ENCODE measurements at regions not wholly inside any gene's neighbourhood (a gene's known extent, or its start where the extent isn't known, plus 50 kb on each side); places are given as distances from the start of the nearest gene placed in this dataset.
A peak's percentile ranks its signal among the peaks of the same experiment; 100 is the strongest.
"Not testable (repeated sequence)": the region's sequence is repeated elsewhere in the genome, so short reads cannot be mapped to it uniquely, and the experiment has no call there.

DNA sequence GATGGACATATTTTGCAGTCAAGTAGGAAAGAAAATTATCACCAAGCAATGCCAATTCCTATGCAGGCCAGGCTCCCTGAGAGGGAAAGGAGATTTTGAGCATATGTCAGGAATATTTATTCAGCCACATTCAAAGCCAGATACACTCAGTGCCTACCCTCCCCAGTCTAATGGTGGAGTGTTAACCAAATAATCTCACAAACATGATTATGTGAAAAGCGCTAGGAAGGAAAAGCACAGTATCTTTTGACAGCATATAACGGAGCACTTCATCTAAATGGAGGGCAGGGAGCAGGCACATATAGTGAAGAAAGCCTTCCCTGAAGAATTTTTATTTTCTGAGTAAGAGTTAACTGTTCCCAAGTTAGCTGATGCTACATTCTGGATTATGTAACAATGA, 80.3 kb upstream of the SLC30A5 start (continued):
- no peak for TF ChIP-seq POU6F1 (CRISPR knock-in tag; IDR thresholded peaks at IDR 0.05; ENCODE audit: borderline replicate concordance, low read depth)

- not testable (repeated sequence) for ATAC-seq
Observed at GRCh38 chr5:69014007-69014406, 79.8 kb upstream of the SLC30A5 start.

- TF ChIP-seq POU6F1 (CRISPR knock-in tag; IDR thresholded peaks at IDR 0.05; ENCODE audit: borderline replicate concordance, low read depth) (no peak), ZFP3 (CRISPR knock-in tag; IDR thresholded peaks at IDR 0.05) (no peak), ZNF565 (CRISPR knock-in tag; conservative IDR thresholded peaks at IDR 0.05; ENCODE audit: low read depth) (no peak), CSDC2 (CRISPR knock-in tag; IDR thresholded peaks at IDR 0.05) (no peak), ZC3H10 (CRISPR knock-in tag; IDR thresholded peaks at IDR 0.05) (no peak), TOX (CRISPR knock-in tag; IDR thresholded peaks at IDR 0.05; ENCODE audit: borderline replicate concordance) (no peak), PATZ1 (CRISPR knock-in tag; IDR thresholded peaks at IDR 0.05; ENCODE audit: borderline replicate concordance) (no peak), ARNTL (CRISPR knock-in tag; IDR thresholded peaks at IDR 0.05; ENCODE audit: borderline replicate concordance, low read depth) (no peak), ESRRG (CRISPR knock-in tag; IDR thresholded peaks at IDR 0.05) (no peak), OSR1 (CRISPR knock-in tag; IDR thresholded peaks at IDR 0.05) (no peak), SNAI2 (CRISPR knock-in tag; IDR thresholded peaks at IDR 0.05) (no peak), ZNF70 (CRISPR knock-in tag; IDR thresholded peaks at IDR 0.05) (no peak), TCF4 (CRISPR knock-in tag; IDR thresholded peaks at IDR 0.05; ENCODE audit: borderline replicate concordance) (no peak)
- TF ChIP-seq, protein P1, sequence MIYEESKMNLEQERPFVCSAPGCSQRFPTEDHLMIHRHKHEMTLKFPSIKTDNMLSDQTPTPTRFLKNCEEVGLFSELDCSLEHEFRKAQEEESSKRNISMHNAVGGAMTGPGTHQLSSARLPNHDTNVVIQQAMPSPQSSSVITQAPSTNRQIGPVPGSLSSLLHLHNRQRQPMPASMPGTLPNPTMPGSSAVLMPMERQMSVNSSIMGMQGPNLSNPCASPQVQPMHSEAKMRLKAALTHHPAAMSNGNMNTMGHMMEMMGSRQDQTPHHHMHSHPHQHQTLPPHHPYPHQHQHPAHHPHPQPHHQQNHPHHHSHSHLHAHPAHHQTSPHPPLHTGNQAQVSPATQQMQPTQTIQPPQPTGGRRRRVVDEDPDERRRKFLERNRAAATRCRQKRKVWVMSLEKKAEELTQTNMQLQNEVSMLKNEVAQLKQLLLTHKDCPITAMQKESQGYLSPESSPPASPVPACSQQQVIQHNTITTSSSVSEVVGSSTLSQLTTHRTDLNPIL (CRISPR knock-in tag; IDR thresholded peaks at IDR 0.05; ENCODE audit: low read depth) = no peak
- TF ChIP-seq, protein P2, sequence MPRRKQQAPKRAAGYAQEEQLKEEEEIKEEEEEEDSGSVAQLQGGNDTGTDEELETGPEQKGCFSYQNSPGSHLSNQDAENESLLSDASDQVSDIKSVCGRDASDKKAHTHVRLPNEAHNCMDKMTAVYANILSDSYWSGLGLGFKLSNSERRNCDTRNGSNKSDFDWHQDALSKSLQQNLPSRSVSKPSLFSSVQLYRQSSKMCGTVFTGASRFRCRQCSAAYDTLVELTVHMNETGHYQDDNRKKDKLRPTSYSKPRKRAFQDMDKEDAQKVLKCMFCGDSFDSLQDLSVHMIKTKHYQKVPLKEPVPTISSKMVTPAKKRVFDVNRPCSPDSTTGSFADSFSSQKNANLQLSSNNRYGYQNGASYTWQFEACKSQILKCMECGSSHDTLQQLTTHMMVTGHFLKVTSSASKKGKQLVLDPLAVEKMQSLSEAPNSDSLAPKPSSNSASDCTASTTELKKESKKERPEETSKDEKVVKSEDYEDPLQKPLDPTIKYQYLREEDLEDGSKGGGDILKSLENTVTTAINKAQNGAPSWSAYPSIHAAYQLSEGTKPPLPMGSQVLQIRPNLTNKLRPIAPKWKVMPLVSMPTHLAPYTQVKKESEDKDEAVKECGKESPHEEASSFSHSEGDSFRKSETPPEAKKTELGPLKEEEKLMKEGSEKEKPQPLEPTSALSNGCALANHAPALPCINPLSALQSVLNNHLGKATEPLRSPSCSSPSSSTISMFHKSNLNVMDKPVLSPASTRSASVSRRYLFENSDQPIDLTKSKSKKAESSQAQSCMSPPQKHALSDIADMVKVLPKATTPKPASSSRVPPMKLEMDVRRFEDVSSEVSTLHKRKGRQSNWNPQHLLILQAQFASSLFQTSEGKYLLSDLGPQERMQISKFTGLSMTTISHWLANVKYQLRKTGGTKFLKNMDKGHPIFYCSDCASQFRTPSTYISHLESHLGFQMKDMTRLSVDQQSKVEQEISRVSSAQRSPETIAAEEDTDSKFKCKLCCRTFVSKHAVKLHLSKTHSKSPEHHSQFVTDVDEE (CRISPR knock-in tag; IDR thresholded peaks at IDR 0.05) = no peak
Observed at GRCh38 chr5:69019668-69020375, 74.0 kb upstream of the SLC30A5 start.

GRCh38 chr5:69024241-69024651, 69.6 kb upstream of the SLC30A5 start:
- peak; percentile 96 for ATAC-seq
- TF ChIP-seq ISL1 (CRISPR knock-in tag; IDR thresholded peaks at IDR 0.05) (no peak), CSDC2 (CRISPR knock-in tag; IDR thresholded peaks at IDR 0.05) (no peak), ARNTL (CRISPR knock-in tag; IDR thresholded peaks at IDR 0.05; ENCODE audit: borderline replicate concordance, low read depth) (no peak), ZC3H10 (CRISPR knock-in tag; IDR thresholded peaks at IDR 0.05) (no peak), TCF4 (CRISPR knock-in tag; IDR thresholded peaks at IDR 0.05; ENCODE audit: borderline replicate concordance) (no peak), ZFP30 (CRISPR knock-in tag; IDR thresholded peaks at IDR 0.05) (no peak), BACH2 (CRISPR knock-in tag; IDR thresholded peaks at IDR 0.05; ENCODE audit: borderline replicate concordance) (no peak), ZNF70 (CRISPR knock-in tag; IDR thresholded peaks at IDR 0.05) (no peak), ZNF565 (CRISPR knock-in tag; conservative IDR thresholded peaks at IDR 0.05; ENCODE audit: low read depth) (no peak), ESRRG (CRISPR knock-in tag; IDR thresholded peaks at IDR 0.05) (no peak), OSR1 (CRISPR knock-in tag; IDR thresholded peaks at IDR 0.05) (no peak), PPARA (CRISPR knock-in tag; IDR thresholded peaks at IDR 0.05; ENCODE audit: borderline replicate concordance) (no peak), ZNF8 (CRISPR knock-in tag; IDR thresholded peaks at IDR 0.05) (no peak)
- TF ChIP-seq, protein P1 (CRISPR knock-in tag; IDR thresholded peaks at IDR 0.05; ENCODE audit: low read depth) = no peak
- TF ChIP-seq, protein P2 (CRISPR knock-in tag; IDR thresholded peaks at IDR 0.05) = no peak

More at GRCh38 chr5:69019668-69020375, 74.0 kb upstream of the SLC30A5 start:
- ATAC-seq = no peak

Measured in SK-N-SH treated with all-trans-retinoic acid at 6 μM for 48 hours (cell line).